Osteocyte (in vitro differentiated cells): ENCODE measurements at regions not wholly inside any gene's neighbourhood (a gene's known extent, or its start where the extent isn't known, plus 50 kb on each side); places are given as distances from the start of the nearest gene placed in this dataset.
"Not testable (repeated sequence)": the region's sequence is repeated elsewhere in the genome, so short reads cannot be mapped to it uniquely, and the experiment has no call there.

Source experiments
- DNase-seq: peaks from one replicate; pipeline ENCODE4 v3.0.0; 2021; ENCODE audit warnings: mixed read lengths; ENCODE audit not compliant: unreplicated experiment; ENCODE audit errors: extremely low spot score
- H3K27ac Mint-ChIP-seq: one replicate; pipeline ENCODE4 v1.8.0; 2021; ENCODE audit warnings: mild to moderate bottlenecking, mixed read lengths; ENCODE audit not compliant: unreplicated experiment
- H3K27me3 Mint-ChIP-seq: one replicate; pipeline ENCODE4 v1.8.0; 2021; ENCODE audit warnings: mixed read lengths; ENCODE audit not compliant: unreplicated experiment
- H3K36me3 Mint-ChIP-seq: one replicate; pipeline ENCODE4 v1.8.0; 2021; ENCODE audit warnings: mixed read lengths; ENCODE audit not compliant: unreplicated experiment
- H3K4me1 Mint-ChIP-seq: one replicate; pipeline ENCODE4 v1.8.0; 2021; ENCODE audit warnings: mixed read lengths; ENCODE audit not compliant: unreplicated experiment
- H3K4me3 Mint-ChIP-seq: one replicate; pipeline ENCODE4 v1.8.0; 2021; ENCODE audit warnings: mild to moderate bottlenecking, moderate library complexity, mixed read lengths; ENCODE audit not compliant: unreplicated experiment
- H3K9me3 Mint-ChIP-seq: one replicate; pipeline ENCODE4 v1.8.0; 2021; ENCODE audit warnings: mixed read lengths; ENCODE audit not compliant: unreplicated experiment
- TF ChIP-seq, protein P1 (sequence below): fragments of 200-600 bp; sonication (generic); IDR thresholded peaks from 2 replicates; pipeline ENCODE4 v1.5.0; 2021; ENCODE audit warnings: antibody characterized with exemption, mild to moderate bottlenecking, moderate library complexity

DNA sequence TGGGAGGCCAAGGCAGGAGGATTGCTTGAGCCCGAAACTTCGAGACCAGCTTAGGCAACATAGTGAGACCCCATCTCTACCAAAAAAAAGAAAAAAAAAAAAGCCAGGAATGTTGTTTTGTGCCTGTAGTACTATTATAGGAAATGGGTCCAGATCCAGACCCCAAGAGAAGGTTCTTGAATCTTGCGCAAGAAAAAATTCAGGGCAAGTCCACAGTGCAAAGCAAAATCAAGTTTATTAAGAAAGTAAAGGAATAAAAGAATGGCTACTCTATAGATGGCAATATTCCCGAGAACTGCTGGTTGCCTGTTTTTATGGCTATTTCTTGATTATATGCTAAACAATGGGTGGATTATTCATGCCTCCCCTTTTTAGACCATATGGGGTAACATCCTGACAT lies 51.2 kb upstream of the RDX start:
- Mint-ChIP-seq H3K36me3 (no peaks in the 10 kb centered on the region), H3K9me3 (no peaks in the 10 kb centered on the region), H3K27ac (no peak overlapping the region), H3K4me3 (no peak overlapping the region), H3K27me3 (no peaks in the 10 kb centered on the region), H3K4me1 (peaks cover 14% of the 10 kb centered on the region)
- DNase-seq: no peak
- TF ChIP-seq, protein P1, sequence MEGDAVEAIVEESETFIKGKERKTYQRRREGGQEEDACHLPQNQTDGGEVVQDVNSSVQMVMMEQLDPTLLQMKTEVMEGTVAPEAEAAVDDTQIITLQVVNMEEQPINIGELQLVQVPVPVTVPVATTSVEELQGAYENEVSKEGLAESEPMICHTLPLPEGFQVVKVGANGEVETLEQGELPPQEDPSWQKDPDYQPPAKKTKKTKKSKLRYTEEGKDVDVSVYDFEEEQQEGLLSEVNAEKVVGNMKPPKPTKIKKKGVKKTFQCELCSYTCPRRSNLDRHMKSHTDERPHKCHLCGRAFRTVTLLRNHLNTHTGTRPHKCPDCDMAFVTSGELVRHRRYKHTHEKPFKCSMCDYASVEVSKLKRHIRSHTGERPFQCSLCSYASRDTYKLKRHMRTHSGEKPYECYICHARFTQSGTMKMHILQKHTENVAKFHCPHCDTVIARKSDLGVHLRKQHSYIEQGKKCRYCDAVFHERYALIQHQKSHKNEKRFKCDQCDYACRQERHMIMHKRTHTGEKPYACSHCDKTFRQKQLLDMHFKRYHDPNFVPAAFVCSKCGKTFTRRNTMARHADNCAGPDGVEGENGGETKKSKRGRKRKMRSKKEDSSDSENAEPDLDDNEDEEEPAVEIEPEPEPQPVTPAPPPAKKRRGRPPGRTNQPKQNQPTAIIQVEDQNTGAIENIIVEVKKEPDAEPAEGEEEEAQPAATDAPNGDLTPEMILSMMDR: no peak

DNA sequence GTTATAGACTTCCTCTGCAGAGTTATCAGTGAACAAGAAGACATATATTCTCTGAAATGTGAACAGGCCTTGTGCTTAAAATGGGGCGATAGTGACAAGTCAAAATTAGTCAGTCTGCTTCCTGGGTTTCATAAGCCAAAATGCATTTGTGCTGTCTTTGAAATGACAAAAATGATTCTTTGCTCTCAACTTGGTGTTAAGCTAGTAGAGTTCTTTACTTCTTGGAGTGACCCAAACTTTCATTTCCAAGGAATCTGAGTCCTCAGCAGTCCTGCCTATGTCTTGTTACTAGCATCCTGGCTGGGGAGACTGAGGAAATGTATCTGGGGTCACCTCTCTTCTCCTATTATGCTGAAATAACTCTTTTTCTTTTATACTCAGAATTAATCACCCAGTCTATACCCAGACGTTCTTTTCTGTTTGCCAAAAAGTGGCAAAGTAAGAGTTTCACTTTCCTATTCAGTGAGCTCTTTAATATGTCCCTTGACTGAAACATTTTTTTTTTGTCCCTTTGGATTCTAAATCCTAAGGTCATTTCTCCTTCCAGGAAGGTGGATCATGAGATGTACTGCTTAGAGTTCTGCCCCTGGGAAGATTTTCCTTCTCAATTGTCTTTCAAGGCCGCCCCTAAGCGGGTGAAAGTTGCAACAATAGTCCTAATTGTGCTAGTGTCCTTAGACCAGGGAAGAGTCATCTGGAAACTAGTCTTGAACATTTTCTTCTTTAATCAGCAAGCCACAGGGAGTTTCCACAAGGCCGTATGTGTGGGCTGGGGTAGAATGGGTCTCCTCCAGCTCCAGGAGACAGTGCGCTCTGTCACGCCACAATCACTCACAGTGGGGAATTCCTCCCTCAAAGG lies 53.0 kb upstream of the RDX start:
- H3K27ac Mint-ChIP-seq: peak overlapping the region; percentile 36

DNA sequence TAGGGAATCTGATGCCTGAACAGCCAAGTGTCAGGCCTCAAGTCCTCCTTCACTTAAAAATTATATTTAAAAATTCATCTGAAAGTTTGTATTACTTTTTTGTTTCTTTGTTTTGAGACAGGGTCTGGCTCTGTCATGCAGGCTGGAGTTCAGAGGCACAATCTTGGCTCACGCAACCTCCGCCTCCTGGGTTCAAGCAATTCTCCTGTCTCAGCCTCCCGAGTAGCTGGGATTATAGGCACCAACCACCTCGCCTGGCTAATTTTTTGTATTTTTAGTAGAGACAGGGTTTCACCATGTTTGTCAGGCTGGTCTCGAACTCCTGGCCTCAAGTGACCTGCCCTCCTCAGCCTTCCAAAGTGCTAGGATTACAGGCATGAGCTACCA lies 53.6 kb upstream of the RDX start:
- peaks cover 16% of the 10 kb centered on the region for H3K4me1 Mint-ChIP-seq
- not testable (repeated sequence) for H3K4me3 Mint-ChIP-seq

More for the DNA sequence above, 53.0 kb upstream of the RDX start:
- TF ChIP-seq, protein P1: no peak
- H3K27me3 Mint-ChIP-seq: no peaks in the 10 kb centered on the region
- no peaks in the 10 kb centered on the region for H3K36me3 Mint-ChIP-seq
- peaks cover 14% of the 10 kb centered on the region for H3K4me1 Mint-ChIP-seq
- no peak for DNase-seq
- no peaks in the 10 kb centered on the region for H3K9me3 Mint-ChIP-seq
- no peak overlapping the region for H3K4me3 Mint-ChIP-seq

DNA sequence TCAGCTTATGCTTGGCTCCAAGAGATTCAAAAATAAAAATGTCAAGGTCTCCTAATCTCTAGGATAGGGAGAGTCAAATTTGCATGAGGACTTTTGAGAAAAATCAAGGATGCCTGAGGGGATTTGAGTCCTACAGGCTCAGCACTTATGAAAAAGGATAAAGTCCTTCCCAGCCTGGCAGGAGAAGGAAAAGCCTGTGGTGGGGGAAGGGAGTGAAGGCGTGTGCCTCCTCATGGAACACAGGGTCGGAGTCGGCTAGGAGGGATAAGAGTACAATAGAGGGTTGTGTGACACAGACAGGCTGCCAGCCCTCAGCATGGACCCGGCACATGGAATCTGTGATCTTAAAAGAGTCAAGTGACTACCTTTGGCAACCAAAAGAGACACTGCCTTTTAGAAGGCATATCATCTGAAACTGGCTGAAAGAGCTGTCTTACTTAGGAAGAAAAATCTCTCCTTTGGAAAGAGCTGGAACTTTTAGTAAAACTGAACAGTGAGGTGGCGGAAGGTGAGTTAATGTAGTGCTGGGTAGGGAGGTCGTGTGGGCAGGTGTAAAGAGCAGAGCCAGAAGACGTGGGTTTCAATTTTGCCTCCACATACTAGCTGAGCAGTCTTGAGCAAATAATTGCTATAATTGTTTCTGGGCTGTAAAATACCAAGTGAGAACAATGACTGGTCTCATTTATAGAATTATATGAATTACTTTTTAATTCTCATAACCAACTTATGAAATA lies 58.8 kb upstream of the RDX start:
- Mint-ChIP-seq H3K4me1 (peaks cover 21% of the 10 kb centered on the region), H3K4me3 (no peak overlapping the region), H3K36me3 (no peaks in the 10 kb centered on the region), H3K27ac (peak overlapping the region; percentile 65), H3K9me3 (no peaks in the 10 kb centered on the region), H3K27me3 (no peaks in the 10 kb centered on the region)
- TF ChIP-seq, protein P1: no peak
- DNase-seq: no peak

More for the DNA sequence above, 53.6 kb upstream of the RDX start:
- H3K36me3 Mint-ChIP-seq, H3K27ac Mint-ChIP-seq, H3K9me3 Mint-ChIP-seq, H3K27me3 Mint-ChIP-seq, DNase-seq: not testable (repeated sequence)

DNA sequence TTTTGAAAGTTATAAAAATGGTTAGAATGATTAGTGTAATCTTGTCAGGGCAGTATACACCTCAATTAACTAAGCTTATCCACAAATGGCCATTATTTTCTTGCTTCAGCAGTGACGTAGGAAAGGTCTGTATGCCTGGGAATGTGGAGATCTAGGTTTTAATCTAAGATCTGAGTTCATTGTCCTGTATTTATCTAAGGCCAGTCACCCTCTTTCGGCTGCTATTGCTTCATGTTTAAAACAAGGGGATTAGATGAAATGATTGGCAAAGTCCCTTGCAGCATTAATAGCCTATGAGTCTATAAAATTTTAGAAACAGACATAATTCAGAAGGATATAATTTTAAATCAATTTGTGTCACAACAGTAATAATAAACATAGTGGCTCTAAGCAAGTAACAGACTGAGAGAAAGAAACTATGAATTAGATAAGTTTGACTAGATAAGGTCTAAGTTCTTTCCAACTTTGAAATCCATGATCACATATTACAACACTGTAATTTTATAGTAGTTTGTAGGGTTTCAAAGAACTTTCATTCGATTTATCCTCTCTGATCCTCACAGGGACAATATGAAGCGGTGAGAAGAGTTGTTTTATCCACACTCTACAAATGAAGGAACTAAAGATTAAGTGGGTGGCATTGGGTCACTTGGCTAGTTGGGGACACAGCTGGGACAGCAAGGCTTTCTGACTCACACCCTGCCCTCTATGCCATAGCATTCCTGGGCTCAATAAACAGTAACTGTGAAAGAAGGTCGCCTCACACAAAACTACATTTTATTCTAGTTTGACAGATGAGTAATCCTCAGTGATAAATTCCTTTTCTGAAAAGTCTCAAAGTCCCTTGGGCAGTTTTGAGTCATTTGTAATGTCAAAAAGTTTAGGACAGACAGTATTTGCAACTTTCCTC lies 60.6 kb upstream of the RDX start:
- Mint-ChIP-seq H3K9me3 (no peaks in the 10 kb centered on the region), H3K4me1 (peaks cover 21% of the 10 kb centered on the region), H3K27me3 (no peaks in the 10 kb centered on the region), H3K4me3 (peak overlapping the region; percentile 27), H3K36me3 (no peaks in the 10 kb centered on the region), H3K27ac (peak overlapping the region; percentile 94)
- TF ChIP-seq, protein P1: no peak
- no peak for DNase-seq
